IMR-90 (cell line): ENCODE measurements at regions not wholly inside any gene's neighbourhood (a gene's known extent, or its start where the extent isn't known, plus 50 kb on each side); places are given as distances from the start of the nearest gene placed in this dataset.

ENCODE experiments used
- ATAC-seq: fragments of 200-7000 bp; cut with Tn5 transposase; 2 replicates; pipeline ENCODE4 v1.9.1; 2020; ENCODE audit warnings: low read depth, mild to moderate bottlenecking, moderate library complexity
- BruUV-seq: library from RNA; stranded (reverse); fragments of 400-500 nt; replicated peaks from 2 replicates; lab custom pipeline; 2021; lab: Mats Ljungman, UMichigan
- CTCF ChIA-PET: fragments of 300-600 bp; formaldehyde crosslinking; extraction: SDS; loops from one replicate; lab custom pipeline; 2021; ENCODE audit warnings: antibody characterized with exemption; lab: Yijun Ruan, JAX
- POLR2A ChIA-PET: fragments of 300-600 bp; sonication (Branson Sonifier 250); formaldehyde crosslinking; loops from one replicate; lab custom pipeline; 2022; ENCODE audit warnings: antibody characterized with exemption; ENCODE audit not compliant: unreplicated experiment; lab: Charles Lee
- DNase-seq: peaks from one replicate; pipeline ENCODE4 v3.0.0; 2013
- H2AFZ ChIP-seq: replicated peaks from 2 replicates; pipeline ENCODE3; 2013; ENCODE audit warnings: low read length, mild to moderate bottlenecking; ENCODE audit not compliant: poor library complexity
- H2AK5ac ChIP-seq: 2 replicates; pipeline ENCODE4 v1.6.1; 2013; ENCODE audit warnings: low read depth, low read length, inconsistent platforms
- H2AK9ac ChIP-seq: replicated peaks from 2 replicates; pipeline ENCODE3; 2013; ENCODE audit warnings: mild to moderate bottlenecking, low read depth, low read length, moderate library complexity; ENCODE audit not compliant: poor library complexity
- H2BK120ac ChIP-seq: 2 replicates; pipeline ENCODE4 v1.6.1; 2013; ENCODE audit warnings: low read depth, low read length, inconsistent platforms
- H2BK15ac ChIP-seq: 3 replicates; pipeline ENCODE4 v1.6.1; 2013; ENCODE audit warnings: low read depth, low read length, inconsistent platforms
- H2BK20ac ChIP-seq: 2 replicates; pipeline ENCODE4 v1.6.1; 2013; ENCODE audit warnings: low read depth, mild to moderate bottlenecking, inconsistent platforms, low read length, moderate library complexity
- H2BK5ac ChIP-seq: 2 replicates; pipeline ENCODE4 v1.6.1; 2013; ENCODE audit warnings: mild to moderate bottlenecking, low read depth, low read length, inconsistent platforms; ENCODE audit not compliant: poor library complexity, severe bottlenecking
- H3K14ac ChIP-seq: replicated peaks from 2 replicates; pipeline ENCODE4 v1.6.1; 2013; ENCODE audit warnings: low read depth, low read length, inconsistent platforms
- H3K18ac ChIP-seq: 2 replicates; pipeline ENCODE4 v1.6.1; 2013; ENCODE audit warnings: low read depth, low read length, control low read depth
- H3K23ac ChIP-seq: 2 replicates; pipeline ENCODE4 v1.6.1; 2013; ENCODE audit warnings: low read depth, low read length, inconsistent platforms
- H3K27ac ChIP-seq: 2 replicates; pipeline ENCODE4 v1.5.1; 2013; ENCODE audit warnings: mild to moderate bottlenecking, control low read depth, low read length; ENCODE audit not compliant: insufficient read depth
- H3K27me3 ChIP-seq: 2 replicates; pipeline ENCODE4 v1.6.1; 2013; ENCODE audit warnings: low read length; ENCODE audit not compliant: control insufficient read depth, insufficient read depth
- H3K36me3 ChIP-seq: 2 replicates; pipeline ENCODE4 v1.6.1; 2013; ENCODE audit warnings: low read length, mixed read lengths; ENCODE audit not compliant: control insufficient read depth, insufficient read depth
- H3K4ac ChIP-seq: 2 replicates; pipeline ENCODE4 v1.6.1; 2013; ENCODE audit warnings: low read depth, low read length, inconsistent platforms
- H3K4me1 ChIP-seq: 2 replicates; pipeline ENCODE4 v1.6.1; 2013; ENCODE audit warnings: low read length, mixed read lengths; ENCODE audit not compliant: control insufficient read depth, insufficient read depth
- H3K4me2 ChIP-seq: 2 replicates; pipeline ENCODE4 v1.6.1; 2013; ENCODE audit warnings: low read depth, mild to moderate bottlenecking, control low read depth, low read length, moderate library complexity
- H3K4me3 ChIP-seq: 2 replicates; pipeline ENCODE4 v1.5.1; 2013; ENCODE audit warnings: low read depth, mild to moderate bottlenecking, control low read depth, low read length, moderate library complexity; ENCODE audit not compliant: insufficient read depth
- H3K56ac ChIP-seq: 2 replicates; pipeline ENCODE4 v1.6.1; 2013; ENCODE audit warnings: low read length, inconsistent platforms; ENCODE audit not compliant: insufficient read depth; ENCODE audit errors: extremely low read depth
- H3K79me1 ChIP-seq, 2 experiments: 2 replicates each; pipeline ENCODE4 v1.6.1; 2013; ENCODE audit warnings: low read length in 2 of 2, inconsistent platforms in 1 of 2, low read depth in 1 of 2
- H3K9ac ChIP-seq: 2 replicates; pipeline ENCODE4 v1.6.1; 2013; ENCODE audit warnings: low read depth, low read length, control low read depth
- H3K9me1 ChIP-seq: 2 replicates; pipeline ENCODE4 v1.6.1; 2013; ENCODE audit warnings: low read length, inconsistent platforms; ENCODE audit not compliant: insufficient read depth
- H3K9me3 ChIP-seq: 2 replicates; pipeline ENCODE4 v1.6.1; 2013; ENCODE audit warnings: low read length; ENCODE audit not compliant: control insufficient read depth, insufficient read depth
- H4K20me1 ChIP-seq: 2 replicates; pipeline ENCODE4 v1.6.1; 2013; ENCODE audit warnings: low read length, inconsistent platforms; ENCODE audit not compliant: insufficient read depth
- H4K5ac ChIP-seq: 2 replicates; pipeline ENCODE4 v1.6.1; 2013; ENCODE audit warnings: mild to moderate bottlenecking, low read depth, low read length, control low read depth
- H4K8ac ChIP-seq, 2 experiments: 2 replicates each; pipeline ENCODE4 v1.6.1; 2013; ENCODE audit warnings: low read depth in 2 of 2, low read length in 2 of 2, control low read depth in 1 of 2, inconsistent platforms in 1 of 2
- H4K91ac ChIP-seq: 2 replicates; pipeline ENCODE4 v1.6.1; 2013; ENCODE audit warnings: low read depth, low read length, inconsistent platforms; ENCODE audit not compliant: insufficient read depth
- BHLHE40 ChIP-seq: fragments of 150-350 bp; IDR thresholded peaks from 2 replicates; pipeline ENCODE4 v1.6.1; 2016; ENCODE audit warnings: mild to moderate bottlenecking, low read depth, low read length
- CEBPB ChIP-seq: IDR thresholded peaks from 2 replicates; pipeline ENCODE4 v1.6.1; 2012; ENCODE audit warnings: low read depth, low read length, improper control_type of control experiment
- CTCF ChIP-seq: conservative IDR thresholded peaks from 2 replicates; pipeline ENCODE4 v1.5.1; 2012; ENCODE audit warnings: mild to moderate bottlenecking, low read depth, low read length, improper control_type of control experiment
- MAFK ChIP-seq: IDR thresholded peaks from 2 replicates; pipeline ENCODE4 v1.6.1; 2012; ENCODE audit warnings: low read depth, low read length, improper control_type of control experiment
- MAZ ChIP-seq: IDR thresholded peaks from 2 replicates; pipeline ENCODE4 v1.6.1; 2012; ENCODE audit warnings: low read depth, mild to moderate bottlenecking, low read length, improper control_type of control experiment, moderate library complexity, borderline replicate concordance
- MXI1 ChIP-seq: IDR thresholded peaks from 2 replicates; pipeline ENCODE4 v1.6.1; 2012; ENCODE audit warnings: low read depth, mild to moderate bottlenecking, low read length, moderate library complexity, borderline replicate concordance
- RCOR1 ChIP-seq: IDR thresholded peaks from 2 replicates; pipeline ENCODE4 v1.6.1; 2012; ENCODE audit warnings: mild to moderate bottlenecking, low read length, improper control_type of control experiment; ENCODE audit not compliant: insufficient replicate concordance
- WGBS, 2 experiments: methylation state at CpG; one replicate each; pipeline versions ENCODE4 v1.1.5 to v1.1.7; 2013; ENCODE audit warnings: missing lambda C conversion rate in 2 of 2; ENCODE audit not compliant: insufficient read length in 1 of 2; ENCODE audit errors: extremely low coverage in 2 of 2; 5-methylcytosine and 5-hydroxymethylcytosine counted together
- dilution Hi-C: fragments of 300-500 bp; cut with HindIII; formaldehyde crosslinking; loops from one replicate; pipeline ENCODE4 v1.14.3; 2018; ENCODE audit warnings: low sequenced_read_pairs; ENCODE audit not compliant: unreplicated experiment
- in situ Hi-C: fragments of 300-500 bp; cut with MboI; formaldehyde crosslinking; loops from 3 replicates; pipeline ENCODE4 v1.14.3; 2019; ENCODE audit warnings: low sequenced_read_pairs, inconsistent platforms, mixed read lengths
- intact Hi-C: fragments of 100-400 bp; cut with micrococcal nuclease; formaldehyde crosslinking; loops from 2 replicates; pipeline ENCODE4 v1.10.0; 2022
- TF ChIP-seq, protein P1 (sequence below): fragments of 150-350 bp; IDR thresholded peaks from 2 replicates; pipeline ENCODE4 v1.6.1; 2016; ENCODE audit warnings: low read depth, mild to moderate bottlenecking, low read length, moderate library complexity, borderline replicate concordance

- peak overlapping the region; percentile 94 for H3K18ac ChIP-seq
- DNase-seq = peak; percentile 82
- in situ Hi-C loops = loop anchor here (10.0 kb wide), 1 partner anchor 563 kb away; no protein-coding TSS in a partner anchor
These were observed 234.4 kb upstream of the LRTM1 start for GRCh38 chr3:55162031-55162795.

More at GRCh38 chr3:55162031-55162795, 234.4 kb upstream of the LRTM1 start:
- peak overlapping the region; percentile 98 for H3K14ac ChIP-seq
- peak overlapping the region; percentile 99 for H3K4ac ChIP-seq
- no peak overlapping the region for H3K4me3 ChIP-seq
- peak overlapping the region; percentile 99 for H2BK20ac ChIP-seq
- H3K4me2 ChIP-seq = no peak overlapping the region
- TF ChIP-seq CTCF (no peak), MAZ (no peak), MAFK (no peak), CEBPB (peak; percentile 51; the same call in 1 of the 2 replicates), BHLHE40 (peak; percentile 92), MXI1 (no peak), RCOR1 (no peak)
- TF ChIP-seq, protein P1, sequence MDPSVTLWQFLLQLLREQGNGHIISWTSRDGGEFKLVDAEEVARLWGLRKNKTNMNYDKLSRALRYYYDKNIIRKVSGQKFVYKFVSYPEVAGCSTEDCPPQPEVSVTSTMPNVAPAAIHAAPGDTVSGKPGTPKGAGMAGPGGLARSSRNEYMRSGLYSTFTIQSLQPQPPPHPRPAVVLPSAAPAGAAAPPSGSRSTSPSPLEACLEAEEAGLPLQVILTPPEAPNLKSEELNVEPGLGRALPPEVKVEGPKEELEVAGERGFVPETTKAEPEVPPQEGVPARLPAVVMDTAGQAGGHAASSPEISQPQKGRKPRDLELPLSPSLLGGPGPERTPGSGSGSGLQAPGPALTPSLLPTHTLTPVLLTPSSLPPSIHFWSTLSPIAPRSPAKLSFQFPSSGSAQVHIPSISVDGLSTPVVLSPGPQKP = no peak
- H3K9ac ChIP-seq = peak overlapping the region; percentile 36; the same call in 1 of the 2 replicates
- intact Hi-C loops (loop anchor here (10.0 kb wide), 2 partner anchors 733 to 883 kb away; no protein-coding TSS in a partner anchor), dilution Hi-C loops (no loop called here)
- no TSS peak for BruUV-seq
- H3K4me1 ChIP-seq = peaks cover 34% of the 10 kb centered on the region
- peak overlapping the region; percentile 99 for H4K91ac ChIP-seq
- H3K9me1 ChIP-seq = peaks cover 28% of the 10 kb centered on the region
- H2AK9ac ChIP-seq = peak overlapping the region; percentile 65
- H2AFZ ChIP-seq = peak overlapping the region; percentile 64
- peak; percentile 16; the same call in 1 of the 2 replicates for ATAC-seq
- peak overlapping the region; percentile 98 for H3K56ac ChIP-seq
- H3K23ac ChIP-seq = peak overlapping the region; percentile 99
- H2BK15ac ChIP-seq = peak overlapping the region; percentile 90; the same call in 2 of the 3 replicates
- H2BK120ac ChIP-seq = peak overlapping the region; percentile 99
- no peaks in the 10 kb centered on the region for H3K9me3 ChIP-seq
- H4K20me1 ChIP-seq = no peaks in the 10 kb centered on the region
- WGBS, 2 experiments = 3% methylated on average over 3 of the region's 3 CpGs; no CpG with 5 or more reads in 1 of the 2 experiments
- H2AK5ac ChIP-seq = peak overlapping the region; percentile 98
- H3K36me3 ChIP-seq = no peaks in the 10 kb centered on the region
- ChIA-PET CTCF (no interaction called here), POLR2A (no interaction called here)
- H2BK5ac ChIP-seq = peak overlapping the region; percentile 98
- H3K27me3 ChIP-seq = no peaks in the 10 kb centered on the region
- peak overlapping the region; percentile 90 for H3K27ac ChIP-seq
- peaks cover 3 to 24% of the 10 kb centered on the region in 2 experiments; a peak in 3 of 4 replicates for H3K79me1 ChIP-seq
- H4K8ac ChIP-seq = peak overlapping the region; percentile 67 to 97
- peak overlapping the region; percentile 91 for H4K5ac ChIP-seq
